ENCODE measurements at regions not wholly inside any gene's neighbourhood (a gene's known extent, or its start where the extent isn't known, plus 50 kb on each side); places are given as distances from the start of the nearest gene placed in this dataset.

DNA sequence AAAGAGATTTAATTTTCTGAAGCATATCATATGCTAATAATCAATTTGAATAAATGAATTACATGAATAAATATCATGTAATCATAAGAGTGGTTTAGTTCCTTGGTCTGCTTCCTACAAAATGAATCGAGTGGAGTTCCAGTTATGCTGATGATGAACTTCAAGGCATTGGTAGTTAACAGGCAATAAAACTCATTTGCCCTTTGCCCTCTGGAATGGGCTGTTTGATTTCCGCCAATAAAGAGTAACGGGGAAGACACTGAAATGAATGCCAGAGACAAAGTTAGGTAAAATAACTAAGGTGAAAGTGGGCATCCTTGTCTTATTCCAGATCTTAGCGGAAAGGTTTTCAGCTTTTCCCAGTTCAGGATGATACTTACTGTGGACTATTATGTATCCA, 90.1 kb downstream of the C3orf38 start:
- 14% methylated on average over 4 of the region's 4 CpGs for WGBS (ENCODE audit: low lambda C conversion rate)
- no peak overlapping the region for H3K9ac ChIP-seq
- TF ChIP-seq, protein P1, sequence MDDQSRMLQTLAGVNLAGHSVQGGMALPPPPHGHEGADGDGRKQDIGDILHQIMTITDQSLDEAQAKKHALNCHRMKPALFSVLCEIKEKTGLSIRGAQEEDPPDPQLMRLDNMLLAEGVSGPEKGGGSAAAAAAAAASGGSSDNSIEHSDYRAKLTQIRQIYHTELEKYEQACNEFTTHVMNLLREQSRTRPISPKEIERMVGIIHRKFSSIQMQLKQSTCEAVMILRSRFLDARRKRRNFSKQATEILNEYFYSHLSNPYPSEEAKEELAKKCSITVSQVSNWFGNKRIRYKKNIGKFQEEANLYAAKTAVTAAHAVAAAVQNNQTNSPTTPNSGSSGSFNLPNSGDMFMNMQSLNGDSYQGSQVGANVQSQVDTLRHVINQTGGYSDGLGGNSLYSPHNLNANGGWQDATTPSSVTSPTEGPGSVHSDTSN (IDR thresholded peaks at IDR 0.05) = no peak
- TF ChIP-seq NFIC (IDR thresholded peaks at IDR 0.05; ENCODE audit: borderline replicate concordance) (no peak), MEF2A (IDR thresholded peaks at IDR 0.05; ENCODE audit: borderline replicate concordance, low read depth) (no peak), POLR2AphosphoS5 (IDR thresholded peaks at IDR 0.05; ENCODE audit: low read depth, low read length) (no peak), RFX5 (IDR thresholded peaks at IDR 0.05; ENCODE audit: low read length) (no peak), GATA2 (CRISPR knock-in tag; IDR thresholded peaks at IDR 0.05) (no peak), FOSL2 (IDR thresholded peaks at IDR 0.05; ENCODE audit: borderline replicate concordance, low read depth) (no peak), TAF1 (IDR thresholded peaks at IDR 0.05; ENCODE audit: borderline replicate concordance, low read depth, low read length) (no peak), FOXM1 (IDR thresholded peaks at IDR 0.05; ENCODE audit: low read depth) (no peak), ELF1 (IDR thresholded peaks at IDR 0.05) (no peak), JUND (IDR thresholded peaks at IDR 0.05) (no peak), TCF12 (IDR thresholded peaks at IDR 0.05) (no peak)
- TF ChIP-seq, protein P2, sequence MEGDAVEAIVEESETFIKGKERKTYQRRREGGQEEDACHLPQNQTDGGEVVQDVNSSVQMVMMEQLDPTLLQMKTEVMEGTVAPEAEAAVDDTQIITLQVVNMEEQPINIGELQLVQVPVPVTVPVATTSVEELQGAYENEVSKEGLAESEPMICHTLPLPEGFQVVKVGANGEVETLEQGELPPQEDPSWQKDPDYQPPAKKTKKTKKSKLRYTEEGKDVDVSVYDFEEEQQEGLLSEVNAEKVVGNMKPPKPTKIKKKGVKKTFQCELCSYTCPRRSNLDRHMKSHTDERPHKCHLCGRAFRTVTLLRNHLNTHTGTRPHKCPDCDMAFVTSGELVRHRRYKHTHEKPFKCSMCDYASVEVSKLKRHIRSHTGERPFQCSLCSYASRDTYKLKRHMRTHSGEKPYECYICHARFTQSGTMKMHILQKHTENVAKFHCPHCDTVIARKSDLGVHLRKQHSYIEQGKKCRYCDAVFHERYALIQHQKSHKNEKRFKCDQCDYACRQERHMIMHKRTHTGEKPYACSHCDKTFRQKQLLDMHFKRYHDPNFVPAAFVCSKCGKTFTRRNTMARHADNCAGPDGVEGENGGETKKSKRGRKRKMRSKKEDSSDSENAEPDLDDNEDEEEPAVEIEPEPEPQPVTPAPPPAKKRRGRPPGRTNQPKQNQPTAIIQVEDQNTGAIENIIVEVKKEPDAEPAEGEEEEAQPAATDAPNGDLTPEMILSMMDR (IDR thresholded peaks at IDR 0.05) = no peak
- TF ChIP-seq, protein P3, sequence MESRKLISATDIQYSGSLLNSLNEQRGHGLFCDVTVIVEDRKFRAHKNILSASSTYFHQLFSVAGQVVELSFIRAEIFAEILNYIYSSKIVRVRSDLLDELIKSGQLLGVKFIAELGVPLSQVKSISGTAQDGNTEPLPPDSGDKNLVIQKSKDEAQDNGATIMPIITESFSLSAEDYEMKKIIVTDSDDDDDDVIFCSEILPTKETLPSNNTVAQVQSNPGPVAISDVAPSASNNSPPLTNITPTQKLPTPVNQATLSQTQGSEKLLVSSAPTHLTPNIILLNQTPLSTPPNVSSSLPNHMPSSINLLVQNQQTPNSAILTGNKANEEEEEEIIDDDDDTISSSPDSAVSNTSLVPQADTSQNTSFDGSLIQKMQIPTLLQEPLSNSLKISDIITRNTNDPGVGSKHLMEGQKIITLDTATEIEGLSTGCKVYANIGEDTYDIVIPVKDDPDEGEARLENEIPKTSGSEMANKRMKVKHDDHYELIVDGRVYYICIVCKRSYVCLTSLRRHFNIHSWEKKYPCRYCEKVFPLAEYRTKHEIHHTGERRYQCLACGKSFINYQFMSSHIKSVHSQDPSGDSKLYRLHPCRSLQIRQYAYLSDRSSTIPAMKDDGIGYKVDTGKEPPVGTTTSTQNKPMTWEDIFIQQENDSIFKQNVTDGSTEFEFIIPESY (IDR thresholded peaks at IDR 0.05; ENCODE audit: borderline replicate concordance, low read depth) = no peak
- TF ChIP-seq, protein P4, sequence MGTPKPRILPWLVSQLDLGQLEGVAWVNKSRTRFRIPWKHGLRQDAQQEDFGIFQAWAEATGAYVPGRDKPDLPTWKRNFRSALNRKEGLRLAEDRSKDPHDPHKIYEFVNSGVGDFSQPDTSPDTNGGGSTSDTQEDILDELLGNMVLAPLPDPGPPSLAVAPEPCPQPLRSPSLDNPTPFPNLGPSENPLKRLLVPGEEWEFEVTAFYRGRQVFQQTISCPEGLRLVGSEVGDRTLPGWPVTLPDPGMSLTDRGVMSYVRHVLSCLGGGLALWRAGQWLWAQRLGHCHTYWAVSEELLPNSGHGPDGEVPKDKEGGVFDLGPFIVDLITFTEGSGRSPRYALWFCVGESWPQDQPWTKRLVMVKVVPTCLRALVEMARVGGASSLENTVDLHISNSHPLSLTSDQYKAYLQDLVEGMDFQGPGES (IDR thresholded peaks at IDR 0.05; ENCODE audit: low read depth, low read length) = no peak
- TF ChIP-seq, protein P5, sequence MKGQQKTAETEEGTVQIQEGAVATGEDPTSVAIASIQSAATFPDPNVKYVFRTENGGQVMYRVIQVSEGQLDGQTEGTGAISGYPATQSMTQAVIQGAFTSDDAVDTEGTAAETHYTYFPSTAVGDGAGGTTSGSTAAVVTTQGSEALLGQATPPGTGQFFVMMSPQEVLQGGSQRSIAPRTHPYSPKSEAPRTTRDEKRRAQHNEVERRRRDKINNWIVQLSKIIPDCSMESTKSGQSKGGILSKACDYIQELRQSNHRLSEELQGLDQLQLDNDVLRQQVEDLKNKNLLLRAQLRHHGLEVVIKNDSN (IDR thresholded peaks at IDR 0.05; ENCODE audit: borderline replicate concordance, low read depth) = no peak
- H3K79me2 ChIP-seq (ENCODE audit: insufficient read depth) = no peaks in the 10 kb centered on the region
- H3K27ac ChIP-seq (ENCODE audit: low read depth in 2 of 2, low read length in 1 of 2) = no peak overlapping the region
- H3K9me2 ChIP-seq = no peaks in the 10 kb centered on the region
- H3K27me3 ChIP-seq (ENCODE audit: insufficient read depth) = no peaks in the 10 kb centered on the region
- ChIA-PET POLR2A (no interaction called here), CTCF (no interaction called here)
- no peak overlapping the region for H2AFZ ChIP-seq (ENCODE audit: low read depth)
- no peak for DNase-seq
- H3K4me1 ChIP-seq (ENCODE audit: control insufficient read depth in 1 of 2, insufficient read depth in 2 of 2, low read depth in 1 of 2, low read length in 1 of 2) = no peaks in the 10 kb centered on the region; a peak in 1 of 4 replicates
- no peak overlapping the region for H3K4me3 ChIP-seq (ENCODE audit: low read depth in 2 of 2, low read length in 1 of 2)
- no peak overlapping the region for H3K4me2 ChIP-seq
- H3F3A ChIP-seq (replicated peaks; ENCODE audit: insufficient read depth) = no peaks in the 10 kb centered on the region
- H4K20me1 ChIP-seq (ENCODE audit: insufficient read depth) = no peaks in the 10 kb centered on the region
- H3K36me3 ChIP-seq (replicated peaks in 1 of 2; ENCODE audit: control insufficient read depth in 1 of 2, insufficient read depth in 2 of 2, low read length in 1 of 2) = no peaks in the 10 kb centered on the region
- H3K9me3 ChIP-seq = no peaks in the 10 kb centered on the region
